ENCODE measurements at regions not wholly inside any gene's neighbourhood (a gene's known extent, or its start where the extent isn't known, plus 50 kb on each side); places are given as distances from the start of the nearest gene placed in this dataset.

- peaks cover 38 to 46% of the 10 kb centered on the region in 2 experiments for H3K4me1 Mint-ChIP-seq
- no peak overlapping the region for H3K14ac ChIP-seq (ENCODE audit: insufficient read depth, low read length)
- TF ChIP-seq, protein P1, sequence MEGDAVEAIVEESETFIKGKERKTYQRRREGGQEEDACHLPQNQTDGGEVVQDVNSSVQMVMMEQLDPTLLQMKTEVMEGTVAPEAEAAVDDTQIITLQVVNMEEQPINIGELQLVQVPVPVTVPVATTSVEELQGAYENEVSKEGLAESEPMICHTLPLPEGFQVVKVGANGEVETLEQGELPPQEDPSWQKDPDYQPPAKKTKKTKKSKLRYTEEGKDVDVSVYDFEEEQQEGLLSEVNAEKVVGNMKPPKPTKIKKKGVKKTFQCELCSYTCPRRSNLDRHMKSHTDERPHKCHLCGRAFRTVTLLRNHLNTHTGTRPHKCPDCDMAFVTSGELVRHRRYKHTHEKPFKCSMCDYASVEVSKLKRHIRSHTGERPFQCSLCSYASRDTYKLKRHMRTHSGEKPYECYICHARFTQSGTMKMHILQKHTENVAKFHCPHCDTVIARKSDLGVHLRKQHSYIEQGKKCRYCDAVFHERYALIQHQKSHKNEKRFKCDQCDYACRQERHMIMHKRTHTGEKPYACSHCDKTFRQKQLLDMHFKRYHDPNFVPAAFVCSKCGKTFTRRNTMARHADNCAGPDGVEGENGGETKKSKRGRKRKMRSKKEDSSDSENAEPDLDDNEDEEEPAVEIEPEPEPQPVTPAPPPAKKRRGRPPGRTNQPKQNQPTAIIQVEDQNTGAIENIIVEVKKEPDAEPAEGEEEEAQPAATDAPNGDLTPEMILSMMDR (conservative IDR thresholded peaks at IDR 0.05), result peak; percentile 73
- no peak overlapping the region for H3K27ac ChIP-seq (ENCODE audit: insufficient read length, low read depth, low read length)
- no peak overlapping the region for H2BK120ac ChIP-seq (ENCODE audit: low read depth, low read length, poor library complexity, severe bottlenecking)
- no peak overlapping the region for H2BK5ac ChIP-seq (ENCODE audit: insufficient read length, low read length)
- no peaks in the 10 kb centered on the region for H3K79me2 ChIP-seq (ENCODE audit: insufficient read depth, low read length)
- H3K27me3 ChIP-seq (ENCODE audit: insufficient read depth, low read length), result no peaks in the 10 kb centered on the region
- H3K23ac ChIP-seq (ENCODE audit: insufficient read length, low read depth, low read length), result no peak overlapping the region
- no peaks in the 10 kb centered on the region for H3K23me2 ChIP-seq (ENCODE audit: insufficient read length, low read depth, low read length, poor library complexity, severe bottlenecking)
- no peak overlapping the region for H2BK12ac ChIP-seq (ENCODE audit: insufficient read length, low read depth, low read length)
- H3K79me1 ChIP-seq (ENCODE audit: insufficient read depth, low read depth, low read length, poor library complexity, severe bottlenecking), result no peaks in the 10 kb centered on the region
- H4K8ac ChIP-seq (replicated peaks; ENCODE audit: insufficient read length, low read depth, low read length), result no peak overlapping the region
- no peak overlapping the region for H2AK5ac ChIP-seq (ENCODE audit: insufficient read length, low read length)
- H4K91ac ChIP-seq (ENCODE audit: insufficient read length, low read depth, low read length), result no peak overlapping the region
- no peaks in the 10 kb centered on the region; the same call in 1 of the 2 replicates for H3K27me3 Mint-ChIP-seq (ENCODE audit: low read depth)
- no peak overlapping the region for H3K56ac ChIP-seq (ENCODE audit: insufficient read length, low read depth, low read length)
- H3K4me3 Mint-ChIP-seq, result no peak overlapping the region
- no peak overlapping the region for H3K27ac Mint-ChIP-seq
- H2BK15ac ChIP-seq (ENCODE audit: low read depth, low read length), result no peak overlapping the region
- peak; percentile 72 for DNase-seq
- H2AFZ ChIP-seq (ENCODE audit: low read length), result no peak overlapping the region
- no peak overlapping the region for H2BK20ac ChIP-seq (ENCODE audit: low read depth, low read length, poor library complexity, severe bottlenecking)
- H4K20me1 ChIP-seq (ENCODE audit: control insufficient read depth, insufficient read depth, insufficient read length), result no peaks in the 10 kb centered on the region
- H4K5ac ChIP-seq (ENCODE audit: insufficient read length, low read depth, low read length), result no peak overlapping the region
- no peak overlapping the region for H3K9ac ChIP-seq (ENCODE audit: extremely low read depth, insufficient read length, low read length)
- H3K18ac ChIP-seq (ENCODE audit: insufficient read length, low read depth, low read length), result no peak overlapping the region
- H3K9me3 ChIP-seq (ENCODE audit: control insufficient read depth, low read depth, low read length), result no peaks in the 10 kb centered on the region
- H3T11ph ChIP-seq (ENCODE audit: low read length), result no peak overlapping the region
- no peaks in the 10 kb centered on the region for H3K36me3 Mint-ChIP-seq (ENCODE audit: insufficient read depth in 1 of 3, low read depth in 3 of 3)
- peaks cover 0 to 4% of the 10 kb centered on the region in 2 experiments; a peak in 1 of 5 replicates for H3K9me3 Mint-ChIP-seq
- peaks cover 3% of the 10 kb centered on the region; the same call in 1 of the 2 replicates for H3K4me1 ChIP-seq (ENCODE audit: insufficient read depth, low read length)
- no CpG with 5 or more reads among the region's 8 CpGs for WGBS (ENCODE audit: extremely low coverage, insufficient read length, low lambda C conversion rate)
- H3K4me2 ChIP-seq (ENCODE audit: insufficient read depth, insufficient read length, low read length), result no peak overlapping the region
- H3K4ac ChIP-seq (ENCODE audit: low read depth, low read length), result no peak overlapping the region
These were observed 323.1 kb downstream of the ZNF536 start for GRCh38 chr19:30695171-30695875.

Data from H9 (cell line).